ENCODE measurements at regions not wholly inside any gene's neighbourhood (a gene's known extent, or its start where the extent isn't known, plus 50 kb on each side); places are given as distances from the start of the nearest gene placed in this dataset.

DNA sequence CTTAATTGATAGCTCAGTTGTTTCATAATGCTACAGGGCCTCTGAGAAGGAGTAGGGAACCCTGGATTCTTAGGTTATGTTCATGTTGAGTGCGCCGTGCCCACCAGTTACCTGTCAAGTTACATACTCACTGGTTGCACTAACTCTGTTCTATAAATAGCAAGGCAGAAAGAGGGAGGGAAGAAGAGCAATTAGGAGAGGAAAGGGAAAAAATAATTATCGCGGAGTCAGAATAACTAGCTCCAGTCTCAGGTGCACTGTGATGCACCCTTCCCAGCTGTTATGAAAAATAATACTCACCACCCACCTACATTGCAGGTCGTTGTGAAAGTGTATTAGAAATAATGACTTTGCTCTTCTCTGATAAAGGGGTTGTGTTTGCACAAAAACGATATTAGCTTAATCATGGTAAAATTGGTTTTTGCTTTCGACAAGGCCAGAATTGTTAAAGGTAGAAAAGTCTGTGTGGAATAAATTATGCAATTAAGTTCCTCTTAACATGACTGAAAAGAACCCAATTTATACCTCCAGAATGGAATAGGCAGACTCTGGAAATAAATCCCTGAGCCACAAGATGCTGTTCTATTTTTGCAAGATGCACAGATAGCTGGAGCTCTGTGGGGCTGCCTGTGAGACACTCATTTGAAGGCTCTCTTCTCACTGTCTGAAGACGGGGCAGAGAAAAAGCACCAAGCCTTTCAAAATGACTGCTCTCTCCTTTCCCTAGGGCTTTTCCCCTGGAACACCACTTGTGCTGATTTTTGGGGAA lies 137.6 kb upstream of the PITRM1 start:
- DNase-seq (ENCODE audit: low spot score in 2 of 2) (no peak), ATAC-seq (ENCODE audit: low read depth) (no peak)
- Mint-ChIP-seq H3K36me3 (peaks cover 9% of the 10 kb centered on the region), H3K27ac (no peak overlapping the region), H3K4me3 (no peak overlapping the region), H3K9me3 (no peaks in the 10 kb centered on the region), H3K4me1 (peaks cover 6% of the 10 kb centered on the region), H3K27me3 (peaks cover 28% of the 10 kb centered on the region)

DNA sequence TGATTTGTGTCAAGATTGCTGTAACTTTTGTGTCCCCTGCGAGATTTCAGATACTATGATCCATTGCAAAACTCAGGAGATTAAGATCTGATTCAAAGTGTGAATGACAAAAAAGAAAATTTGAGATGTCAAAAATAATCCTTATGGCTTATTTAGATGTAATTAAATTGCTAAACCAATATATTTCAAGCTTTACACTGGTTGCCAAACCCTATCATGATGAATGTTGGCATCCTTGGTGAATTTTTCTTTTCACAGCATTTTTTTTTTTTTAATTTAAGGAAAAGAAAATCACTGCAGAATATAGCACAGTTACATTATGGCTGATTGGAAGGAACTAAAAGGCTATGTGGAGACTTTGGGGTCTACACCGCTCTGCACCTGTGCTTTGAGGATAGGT lies 133.5 kb upstream of the PITRM1 start:
- no peak overlapping the region for H3K27ac Mint-ChIP-seq
- no peak for DNase-seq (ENCODE audit: low spot score in 2 of 2)
- no peak overlapping the region for H3K4me3 Mint-ChIP-seq
- H3K4me1 Mint-ChIP-seq = no peaks in the 10 kb centered on the region
- H3K9me3 Mint-ChIP-seq = no peaks in the 10 kb centered on the region
- peaks cover 14% of the 10 kb centered on the region for H3K27me3 Mint-ChIP-seq
- H3K36me3 Mint-ChIP-seq = peaks cover 2% of the 10 kb centered on the region
- ATAC-seq (ENCODE audit: low read depth) = no peak

- no peak overlapping the region for H3K27ac Mint-ChIP-seq
- no peak overlapping the region for H3K4me3 Mint-ChIP-seq
- H3K36me3 Mint-ChIP-seq = no peaks in the 10 kb centered on the region
- H3K9me3 Mint-ChIP-seq = no peaks in the 10 kb centered on the region
- no peak for DNase-seq (ENCODE audit: low spot score in 2 of 2)
- H3K4me1 Mint-ChIP-seq = no peaks in the 10 kb centered on the region
- no peak for ATAC-seq (ENCODE audit: low read depth)
- H3K27me3 Mint-ChIP-seq = peaks cover 7% of the 10 kb centered on the region
These were observed 123.1 kb upstream of the PITRM1 start for GRCh38 chr10:3295582-3296151.

DNA sequence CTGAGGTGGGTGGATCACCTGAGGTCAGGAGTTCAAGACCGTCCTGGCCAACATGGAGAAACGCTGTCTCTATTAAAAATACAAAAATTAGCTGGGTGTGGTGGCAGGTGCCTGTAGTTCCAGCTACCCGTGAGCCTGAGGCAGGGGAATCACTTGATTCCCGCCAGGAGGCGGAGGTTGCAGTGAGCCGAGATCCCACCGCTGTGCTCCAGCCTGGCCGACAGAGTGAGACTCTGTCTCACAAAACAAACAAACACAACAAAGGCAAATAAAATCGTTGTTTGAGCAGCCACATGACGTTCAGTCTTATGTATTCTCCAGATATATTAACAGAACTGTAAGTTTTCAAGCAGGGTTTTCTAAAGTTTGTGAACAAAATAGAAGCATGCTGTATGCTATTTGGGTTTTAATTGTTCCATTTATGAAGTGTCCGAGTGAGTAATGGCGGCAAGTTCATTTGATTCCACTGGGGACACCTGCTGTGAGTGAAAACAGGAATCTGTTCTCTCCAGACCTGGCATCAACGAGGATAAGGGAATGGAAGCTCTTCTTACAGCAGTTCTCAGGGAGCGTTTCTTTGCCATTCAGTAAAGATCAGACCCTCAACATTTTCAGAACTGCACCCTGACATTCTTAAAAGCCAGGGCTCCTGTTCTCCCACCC lies 122.5 kb upstream of the PITRM1 start:
- no peak for ATAC-seq (ENCODE audit: low read depth)
- H3K4me1 Mint-ChIP-seq = no peaks in the 10 kb centered on the region
- H3K9me3 Mint-ChIP-seq = no peaks in the 10 kb centered on the region
- DNase-seq (ENCODE audit: low spot score in 2 of 2) = no peak
- H3K27me3 Mint-ChIP-seq = peaks cover 7% of the 10 kb centered on the region
- H3K27ac Mint-ChIP-seq = no peak overlapping the region
- H3K4me3 Mint-ChIP-seq = no peak overlapping the region
- no peaks in the 10 kb centered on the region for H3K36me3 Mint-ChIP-seq

DNA sequence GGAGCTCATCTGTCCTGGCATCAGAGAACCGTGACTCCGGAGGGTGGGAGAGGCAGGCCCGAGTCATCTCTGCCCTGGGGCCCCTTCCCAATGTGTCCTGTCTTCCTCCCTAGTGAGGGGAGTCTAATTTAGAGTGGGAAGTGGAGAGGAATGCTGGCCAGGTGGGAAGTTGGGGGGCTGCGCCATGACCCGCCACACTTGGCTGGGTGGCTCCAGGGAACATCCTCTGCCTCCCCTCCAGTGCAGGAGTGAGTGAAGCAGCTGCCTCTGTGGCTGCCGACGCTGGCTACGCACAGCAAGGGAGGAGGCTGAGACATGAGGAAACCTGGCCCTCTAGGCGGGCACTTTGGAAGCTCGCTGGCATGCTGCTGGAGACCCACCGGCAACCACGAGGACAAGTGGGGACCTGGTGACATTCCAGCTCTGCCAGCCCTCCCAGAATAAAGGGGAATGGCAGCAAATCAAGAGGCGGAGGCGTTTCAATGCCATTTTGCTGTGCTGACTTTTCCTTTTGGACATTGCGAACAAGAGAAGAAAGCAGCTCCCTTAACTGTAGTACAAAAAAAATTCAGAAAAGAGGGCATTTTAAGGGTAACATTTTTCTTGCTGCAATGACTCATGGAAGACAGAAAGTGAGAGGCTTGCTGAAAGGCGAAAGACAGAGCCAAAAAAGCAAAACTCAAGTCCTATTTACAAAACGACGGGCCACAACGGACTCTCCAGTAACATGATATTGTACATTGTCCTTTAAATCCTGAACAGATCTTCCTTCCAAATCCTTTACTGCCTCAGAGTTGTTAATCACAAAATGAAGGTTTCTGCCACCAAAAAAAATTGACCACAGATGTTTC lies 121.2 kb upstream of the PITRM1 start:
- H3K4me1 Mint-ChIP-seq = no peaks in the 10 kb centered on the region
- H3K36me3 Mint-ChIP-seq = no peaks in the 10 kb centered on the region

DNA sequence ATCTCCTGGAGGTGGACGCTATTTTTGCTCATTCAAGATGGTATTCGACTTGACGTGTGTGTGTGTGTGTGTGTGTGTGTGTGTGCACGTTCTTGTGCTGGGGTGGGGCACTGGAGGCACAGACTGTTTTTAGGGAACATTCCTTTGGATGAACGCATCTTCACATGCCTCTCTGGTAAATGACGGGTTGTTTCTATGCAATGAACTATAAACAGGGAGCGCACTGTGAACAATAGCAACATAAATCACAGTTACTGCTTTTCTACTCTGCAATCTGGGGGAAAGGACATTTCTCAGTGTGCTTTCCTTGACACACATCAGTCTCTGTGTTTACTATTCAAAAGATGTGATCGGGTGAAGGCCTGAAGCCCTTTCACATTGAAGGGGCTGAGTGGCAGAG lies 120.1 kb upstream of the PITRM1 start:
- H3K27me3 Mint-ChIP-seq = peaks cover 9% of the 10 kb centered on the region
- DNase-seq (ENCODE audit: low spot score in 2 of 2) (no peak), ATAC-seq (ENCODE audit: low read depth) (no peak)
- H3K4me1 Mint-ChIP-seq = no peaks in the 10 kb centered on the region
- no peak overlapping the region for H3K4me3 Mint-ChIP-seq
- no peaks in the 10 kb centered on the region for H3K36me3 Mint-ChIP-seq
- no peaks in the 10 kb centered on the region for H3K9me3 Mint-ChIP-seq
- H3K27ac Mint-ChIP-seq = no peak overlapping the region

More for the DNA sequence above, 121.2 kb upstream of the PITRM1 start:
- Mint-ChIP-seq H3K4me3 (no peak overlapping the region), H3K27ac (no peak overlapping the region), H3K27me3 (peaks cover 9% of the 10 kb centered on the region), H3K9me3 (no peaks in the 10 kb centered on the region)
- no peak for ATAC-seq (ENCODE audit: low read depth)
- DNase-seq (ENCODE audit: low spot score in 2 of 2) = no peak

DNA sequence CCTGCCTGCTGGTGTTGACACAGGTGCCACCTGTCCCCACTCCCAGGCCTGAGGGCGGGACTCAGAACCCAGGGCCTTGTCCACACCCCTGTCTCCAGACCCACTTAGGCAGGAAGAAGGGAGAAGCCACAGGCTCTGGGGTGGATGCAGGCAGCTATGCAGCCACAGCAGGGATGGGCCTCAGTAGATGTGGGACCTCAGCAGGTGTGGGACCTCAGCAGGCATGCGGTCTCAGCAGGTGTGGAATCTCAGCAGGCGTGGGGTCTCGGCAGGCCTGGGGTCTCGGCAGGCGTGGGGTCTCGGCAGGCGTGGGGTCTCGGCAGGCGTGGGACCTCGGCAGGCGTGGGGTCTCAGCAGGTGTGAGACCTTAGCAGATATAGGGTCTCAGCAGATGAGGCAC lies 118.0 kb upstream of the PITRM1 start:
- ATAC-seq (ENCODE audit: low read depth) (no peak), DNase-seq (ENCODE audit: low spot score in 2 of 2) (no peak)
- no peak overlapping the region for H3K27ac Mint-ChIP-seq
- H3K27me3 Mint-ChIP-seq = peaks cover 8% of the 10 kb centered on the region
- no peaks in the 10 kb centered on the region for H3K4me1 Mint-ChIP-seq
- H3K9me3 Mint-ChIP-seq = no peaks in the 10 kb centered on the region
- no peak overlapping the region for H3K4me3 Mint-ChIP-seq
- no peaks in the 10 kb centered on the region for H3K36me3 Mint-ChIP-seq

GRCh38 chr10:3287572-3288445 lies 115.2 kb upstream of the PITRM1 start:
- no peak overlapping the region for H3K4me3 Mint-ChIP-seq
- H3K36me3 Mint-ChIP-seq = no peaks in the 10 kb centered on the region
- H3K4me1 Mint-ChIP-seq = no peaks in the 10 kb centered on the region
- H3K27me3 Mint-ChIP-seq = peaks cover 8% of the 10 kb centered on the region
- no peaks in the 10 kb centered on the region for H3K9me3 Mint-ChIP-seq
- no peak for DNase-seq (ENCODE audit: low spot score in 2 of 2)
- ATAC-seq (ENCODE audit: low read depth) = no peak
- H3K27ac Mint-ChIP-seq = no peak overlapping the region

DNA sequence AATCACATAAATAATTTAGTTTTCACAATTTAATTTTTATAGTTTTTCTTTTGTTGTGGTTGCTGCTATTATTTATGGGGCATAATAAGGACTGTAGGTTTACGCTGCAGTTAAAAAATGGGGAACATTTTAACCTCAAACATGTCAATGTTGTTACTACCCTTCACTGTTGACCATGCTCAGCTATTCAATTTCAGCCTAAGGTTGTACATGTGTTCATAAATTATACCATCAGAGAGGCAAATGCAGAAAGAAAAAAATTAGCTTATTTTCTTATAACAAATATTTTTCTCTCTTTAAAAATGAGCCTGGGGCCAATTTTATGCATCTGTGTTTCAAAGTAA lies 110.1 kb upstream of the PITRM1 start:
- Mint-ChIP-seq H3K4me1 (no peaks in the 10 kb centered on the region), H3K27me3 (peaks cover 12% of the 10 kb centered on the region), H3K27ac (no peak overlapping the region), H3K9me3 (no peaks in the 10 kb centered on the region), H3K36me3 (no peaks in the 10 kb centered on the region), H3K4me3 (no peak overlapping the region)
- DNase-seq (ENCODE audit: low spot score in 2 of 2) (no peak), ATAC-seq (ENCODE audit: low read depth) (no peak)

- no peaks in the 10 kb centered on the region for H3K4me1 Mint-ChIP-seq
- H3K4me3 Mint-ChIP-seq = no peak overlapping the region
- H3K27ac Mint-ChIP-seq = no peak overlapping the region
- no peaks in the 10 kb centered on the region for H3K36me3 Mint-ChIP-seq
- H3K9me3 Mint-ChIP-seq = no peaks in the 10 kb centered on the region
- ATAC-seq (ENCODE audit: low read depth) = no peak
- DNase-seq (ENCODE audit: low spot score in 2 of 2) = no peak
- peaks cover 15% of the 10 kb centered on the region for H3K27me3 Mint-ChIP-seq
These were observed 109.5 kb upstream of the PITRM1 start for GRCh38 chr10:3281941-3282673.

GRCh38 chr10:3278771-3279170 lies 106.2 kb upstream of the PITRM1 start:
- H3K27me3 Mint-ChIP-seq = peaks cover 26% of the 10 kb centered on the region
- no peak overlapping the region for H3K4me3 Mint-ChIP-seq
- peaks cover 2% of the 10 kb centered on the region for H3K9me3 Mint-ChIP-seq
- DNase-seq (ENCODE audit: low spot score in 2 of 2) (no peak), ATAC-seq (ENCODE audit: low read depth) (no peak)
- no peak overlapping the region for H3K27ac Mint-ChIP-seq
- peaks cover 3% of the 10 kb centered on the region for H3K36me3 Mint-ChIP-seq
- H3K4me1 Mint-ChIP-seq = no peaks in the 10 kb centered on the region

GRCh38 chr10:3277566-3277965 lies 105.0 kb upstream of the PITRM1 start:
- ATAC-seq (ENCODE audit: low read depth) (no peak), DNase-seq (ENCODE audit: low spot score in 2 of 2) (no peak)
- peaks cover 2% of the 10 kb centered on the region for H3K9me3 Mint-ChIP-seq
- H3K27ac Mint-ChIP-seq = no peak overlapping the region
- peaks cover 3% of the 10 kb centered on the region for H3K36me3 Mint-ChIP-seq
- H3K27me3 Mint-ChIP-seq = peaks cover 29% of the 10 kb centered on the region
- H3K4me3 Mint-ChIP-seq = no peak overlapping the region
- no peaks in the 10 kb centered on the region for H3K4me1 Mint-ChIP-seq

GRCh38 chr10:3274414-3274813 lies 101.8 kb upstream of the PITRM1 start:
- Mint-ChIP-seq H3K36me3 (peaks cover 3% of the 10 kb centered on the region), H3K27ac (no peak overlapping the region), H3K4me3 (no peak overlapping the region), H3K27me3 (peaks cover 27% of the 10 kb centered on the region), H3K4me1 (no peaks in the 10 kb centered on the region), H3K9me3 (peaks cover 2% of the 10 kb centered on the region)
- ATAC-seq (ENCODE audit: low read depth) = no peak
- DNase-seq (ENCODE audit: low spot score in 2 of 2) = no peak

All from memory B cell (primary cell).